Left renal cortex interstitium (tissue), 4 donors: ENCODE measurements at regions not wholly inside any gene's neighbourhood (a gene's known extent, or its start where the extent isn't known, plus 50 kb on each side); places are given as distances from the start of the nearest gene placed in this dataset.

Experiments
- DNase-seq, 4 donors: peaks; one replicate each; pipeline ENCODE4 v3.0.0-alpha.2; 2013; ENCODE audit warnings: low read depth in 4 of 4, low spot score in 2 of 4, missing footprints in 1 of 4

DNA sequence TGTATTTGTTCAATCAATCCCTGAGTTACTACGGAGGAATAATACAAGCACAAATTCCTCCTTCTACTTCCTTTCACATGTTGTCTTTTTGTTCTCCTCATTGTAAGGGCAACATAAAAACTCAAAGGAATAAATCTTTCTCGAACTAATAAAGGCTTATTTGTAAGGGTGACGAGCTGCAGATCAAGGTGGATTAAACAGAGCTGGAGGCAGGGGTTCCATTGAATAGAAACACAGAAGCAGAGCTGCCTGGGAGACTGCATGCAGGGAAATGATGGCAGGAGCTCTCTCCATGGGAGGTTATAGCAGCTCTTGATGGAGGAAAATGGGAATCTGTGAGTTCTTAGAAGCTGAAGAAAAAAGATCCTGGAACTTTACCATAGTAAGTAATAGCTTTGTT, 160.2 kb downstream of the CYYR1 start:
- no peak for DNase-seq

DNA sequence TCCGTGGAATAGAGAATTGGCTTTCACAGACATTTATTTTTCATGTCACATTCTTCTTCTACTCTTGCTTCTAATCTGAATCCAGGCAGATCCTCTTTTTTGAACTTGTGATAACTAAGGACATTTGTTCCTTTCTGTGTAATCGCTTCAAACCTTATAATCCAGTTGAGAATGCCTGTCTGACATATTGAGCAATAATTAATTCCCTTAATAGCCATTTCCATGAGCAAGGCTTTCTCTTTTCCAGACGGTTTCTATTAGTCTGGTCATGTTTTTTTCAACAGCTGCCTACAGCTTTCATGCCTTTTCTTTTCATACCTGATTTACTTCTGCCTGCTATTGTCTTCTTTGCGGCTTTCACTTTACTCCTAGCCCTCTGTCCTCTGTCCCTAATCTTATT, 163.4 kb downstream of the CYYR1 start:
- DNase-seq = no peak

DNA sequence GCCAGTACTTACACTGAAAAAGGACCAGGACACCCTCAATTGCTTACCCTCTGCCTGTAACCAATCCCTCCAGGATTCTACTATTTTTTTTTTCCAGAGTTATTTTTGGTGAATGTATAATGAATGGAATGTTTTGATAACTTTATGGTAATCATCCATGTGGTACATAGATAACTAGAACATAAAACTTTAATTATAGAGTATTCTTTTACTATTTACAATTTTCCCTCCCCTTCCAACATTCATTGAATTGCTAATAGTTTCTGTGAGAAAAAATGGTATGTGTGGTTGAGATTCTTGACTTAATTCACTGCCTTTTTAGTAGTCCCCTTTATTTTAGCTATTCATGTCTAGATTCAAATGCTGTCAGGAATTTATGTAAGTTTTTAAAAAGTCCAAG, 164.6 kb downstream of the CYYR1 start:
- DNase-seq = no peak

DNA sequence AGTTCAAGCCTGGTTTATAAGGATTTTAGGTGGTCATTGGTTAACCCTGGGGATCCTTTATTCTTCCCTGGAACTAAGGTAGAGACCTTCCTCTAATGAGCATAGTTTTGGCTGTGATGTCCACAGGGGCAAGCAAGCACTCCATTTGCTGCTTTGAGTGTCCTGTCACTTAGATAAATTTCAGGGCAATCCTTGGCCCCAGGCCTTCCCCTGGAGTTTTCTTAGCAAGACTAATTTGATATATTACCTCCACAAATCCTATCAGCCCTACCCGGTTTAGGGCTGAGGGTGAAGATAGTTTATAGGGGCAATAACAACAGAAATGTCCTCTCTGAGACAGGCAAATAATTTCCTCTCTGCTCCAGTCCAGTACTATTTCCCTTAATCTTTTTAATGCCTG, 166.6 kb downstream of the CYYR1 start:
- DNase-seq = no peak

DNA sequence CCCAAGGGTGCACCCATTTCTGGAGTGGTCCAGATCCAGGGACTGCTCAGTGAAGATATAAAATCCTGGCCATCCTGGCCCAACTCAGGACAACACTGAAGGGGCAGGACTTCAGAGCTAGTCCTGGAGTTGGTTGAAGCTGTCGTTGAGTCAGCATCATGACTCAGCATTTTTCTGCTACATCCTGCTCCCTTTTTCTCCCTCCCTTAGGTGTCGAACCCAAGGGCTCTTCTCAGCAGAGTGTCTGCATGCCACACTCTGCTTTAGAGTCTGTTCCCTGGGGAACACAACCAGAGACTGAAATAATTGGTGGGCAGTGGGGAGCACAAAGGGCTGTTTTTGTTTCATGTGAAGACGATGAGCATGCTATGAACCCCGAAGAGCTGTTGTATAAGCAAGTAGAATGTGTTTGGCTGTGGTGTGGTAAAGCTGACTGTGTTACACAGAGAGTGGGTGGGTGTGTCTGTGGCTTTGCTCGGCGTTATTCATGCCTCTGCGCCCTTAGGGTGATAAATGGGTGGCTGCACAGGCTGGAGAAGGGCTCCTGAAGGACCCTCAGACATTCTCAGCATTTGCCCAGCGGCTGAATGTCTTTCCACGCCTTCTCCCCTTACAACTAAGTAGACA, 167.2 kb downstream of the CYYR1 start:
- no peak for DNase-seq

DNA sequence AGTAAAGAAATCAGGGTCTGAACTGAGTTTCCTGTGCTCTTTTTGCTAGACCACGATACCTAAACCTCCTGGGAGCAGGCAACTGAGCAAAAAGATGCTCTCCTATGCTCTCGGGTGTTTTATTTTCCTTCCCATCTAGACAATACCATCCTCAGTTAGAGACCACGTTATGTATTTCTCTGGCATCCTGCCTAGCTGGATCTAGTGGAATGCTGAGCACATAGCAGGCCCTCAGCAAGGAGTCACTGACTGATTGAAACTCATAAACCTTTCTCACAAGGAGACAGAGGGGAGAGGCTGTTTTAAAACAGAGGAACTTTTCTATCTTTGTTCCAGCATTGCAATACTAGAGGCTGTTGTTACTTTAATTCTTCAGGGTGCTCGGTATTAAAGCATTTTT, 168.0 kb downstream of the CYYR1 start:
- DNase-seq = no peak

DNA sequence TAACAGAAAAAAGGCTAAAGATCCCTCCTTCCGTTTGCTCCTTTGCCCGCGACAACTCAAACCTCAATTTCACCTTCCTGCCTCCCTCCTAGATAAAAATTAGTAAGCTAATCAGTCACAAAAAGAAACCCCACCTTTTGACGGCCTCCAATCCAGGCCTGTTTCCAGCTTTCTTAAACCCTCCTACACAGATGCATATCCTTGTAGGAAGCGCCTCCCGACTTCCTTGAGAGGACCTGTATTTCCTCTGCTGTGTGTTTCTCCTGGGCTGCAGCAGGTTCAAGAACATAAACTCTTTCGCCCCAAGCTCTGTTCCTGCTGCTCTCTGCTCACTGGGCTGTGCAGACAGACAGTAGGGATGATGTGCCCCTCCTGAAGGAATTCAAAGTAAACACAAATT, 168.8 kb downstream of the CYYR1 start:
- no peak for DNase-seq

DNA sequence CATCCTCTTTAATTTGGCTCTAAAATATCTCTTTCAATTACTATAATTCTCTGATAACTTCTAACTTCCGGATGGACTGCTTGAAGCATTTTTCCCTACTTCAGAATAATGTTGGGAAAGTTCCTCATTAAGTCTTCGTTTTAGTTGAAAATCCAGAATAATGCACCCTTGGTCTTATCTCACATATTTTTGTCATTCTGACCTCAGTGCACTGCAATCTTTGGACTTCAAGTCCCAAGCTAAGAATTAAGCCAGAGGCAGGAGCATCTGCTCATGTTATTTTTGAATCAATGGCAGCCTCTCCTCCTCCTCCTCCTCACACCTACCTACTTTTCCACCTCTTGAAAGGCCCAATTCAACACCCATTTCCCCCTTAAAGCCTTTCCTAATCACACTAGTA, 169.8 kb downstream of the CYYR1 start:
- no peak for DNase-seq

DNA sequence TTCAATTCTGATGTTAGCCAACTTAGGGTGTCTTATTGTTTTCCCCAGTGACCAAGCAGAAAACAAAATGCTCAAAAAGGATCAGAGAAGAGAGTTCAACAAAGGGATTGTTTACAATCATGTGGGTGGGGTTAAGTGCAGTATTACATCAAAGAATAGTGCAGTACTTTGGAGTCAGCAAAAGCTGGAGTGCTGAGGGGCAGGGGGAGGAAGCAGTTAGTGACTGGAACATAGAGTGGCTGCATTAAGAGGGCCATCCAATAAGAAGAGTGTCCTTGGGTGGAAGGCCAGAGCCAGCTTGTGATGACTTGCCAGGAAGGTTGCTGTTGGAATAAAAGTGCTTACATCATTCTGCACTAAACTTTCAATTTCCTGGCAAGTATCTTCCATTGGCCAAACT, 175.5 kb downstream of the CYYR1 start:
- no peak for DNase-seq

DNA sequence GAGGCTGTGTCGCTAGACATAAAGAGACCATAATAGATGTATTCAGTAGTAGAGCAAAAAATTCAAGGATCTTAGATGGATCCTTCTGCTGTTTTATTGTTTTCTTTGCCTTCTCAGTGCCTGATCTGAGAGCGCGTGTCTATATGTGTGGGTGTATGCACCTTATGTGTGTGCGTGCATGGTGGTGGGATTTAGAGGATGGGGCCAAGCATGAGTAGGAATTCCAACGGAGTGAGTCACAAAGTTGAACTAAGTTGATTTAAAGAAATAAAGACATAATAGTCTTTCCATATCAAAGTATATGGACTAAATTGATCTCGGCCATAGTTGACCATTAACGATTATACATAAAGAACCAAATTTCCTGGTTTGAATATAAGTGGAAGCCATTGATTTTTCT, 178.7 kb downstream of the CYYR1 start:
- no peak for DNase-seq

DNA sequence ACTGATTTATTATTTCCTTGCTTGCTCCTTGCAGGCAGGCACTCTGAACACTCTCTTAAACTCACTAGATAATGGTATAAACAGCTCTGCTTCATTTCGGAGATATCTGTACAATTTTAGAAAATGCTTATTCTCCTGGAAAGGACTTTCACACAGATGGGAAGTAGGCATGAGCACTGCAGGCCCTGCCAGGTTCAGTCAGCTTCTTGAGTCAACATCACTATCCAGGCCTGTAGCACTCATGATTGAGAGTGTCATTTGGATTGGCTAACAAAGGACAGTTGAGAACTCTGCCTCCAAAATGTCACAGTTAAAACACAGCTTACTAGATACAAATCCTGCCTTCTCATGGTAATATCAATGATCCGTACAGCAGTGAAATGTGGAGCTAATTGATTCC, 181.9 kb downstream of the CYYR1 start:
- no peak for DNase-seq

DNA sequence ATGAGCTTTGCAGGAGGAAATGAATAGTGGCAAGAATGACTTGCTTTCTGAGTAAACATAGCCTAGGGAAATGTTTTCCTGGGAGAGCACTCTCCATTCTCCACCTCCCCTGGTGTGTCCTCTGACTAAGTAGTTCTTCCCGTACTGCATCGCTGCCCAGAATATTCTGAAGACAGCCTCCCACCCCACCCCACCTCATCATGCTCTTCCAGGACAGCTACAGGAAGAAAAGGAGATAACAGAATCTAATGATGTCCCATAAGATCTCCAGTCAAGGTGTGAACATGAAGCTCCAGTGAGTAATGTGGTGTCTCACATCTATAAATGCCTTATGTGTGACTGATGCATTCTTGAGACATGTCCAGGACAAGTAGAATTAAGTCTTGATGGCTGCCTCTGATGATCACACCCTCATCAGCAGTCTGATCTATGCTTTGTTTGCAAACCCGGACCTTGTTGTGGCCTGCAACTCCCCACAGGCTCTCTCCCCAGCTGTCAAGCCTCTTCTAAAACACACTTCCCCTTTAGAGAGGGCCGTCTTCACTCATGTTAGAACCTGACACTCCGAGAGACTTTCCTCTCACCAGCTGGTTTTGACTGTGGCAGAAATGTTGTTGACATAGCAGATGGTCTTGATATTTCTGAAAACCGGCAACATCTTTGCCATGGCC, 183.0 kb downstream of the CYYR1 start:
- DNase-seq = no peak

DNA sequence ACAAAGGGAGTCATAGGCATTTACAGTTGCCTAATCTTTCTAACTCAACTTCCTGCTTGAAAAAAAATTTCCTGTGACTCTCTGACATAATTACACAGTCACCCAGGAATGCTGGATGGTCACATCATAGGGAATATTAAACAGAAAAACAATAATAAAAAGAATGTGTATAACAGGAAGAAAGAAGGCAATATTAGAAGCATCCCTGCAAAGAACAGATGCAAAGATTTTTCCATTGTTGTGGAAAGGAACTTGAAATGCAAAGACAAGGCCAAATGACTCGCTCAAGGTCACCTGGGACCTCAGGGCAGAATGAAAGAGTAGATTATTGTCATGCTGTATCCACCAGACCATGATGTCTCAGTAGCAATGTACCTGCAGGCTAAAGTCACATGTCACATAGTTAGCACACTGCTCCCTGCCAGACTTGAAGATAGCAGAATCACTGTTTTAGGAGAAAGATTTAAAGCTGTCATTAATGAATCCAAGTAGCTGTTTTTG, 184.3 kb downstream of the CYYR1 start:
- no peak for DNase-seq

DNA sequence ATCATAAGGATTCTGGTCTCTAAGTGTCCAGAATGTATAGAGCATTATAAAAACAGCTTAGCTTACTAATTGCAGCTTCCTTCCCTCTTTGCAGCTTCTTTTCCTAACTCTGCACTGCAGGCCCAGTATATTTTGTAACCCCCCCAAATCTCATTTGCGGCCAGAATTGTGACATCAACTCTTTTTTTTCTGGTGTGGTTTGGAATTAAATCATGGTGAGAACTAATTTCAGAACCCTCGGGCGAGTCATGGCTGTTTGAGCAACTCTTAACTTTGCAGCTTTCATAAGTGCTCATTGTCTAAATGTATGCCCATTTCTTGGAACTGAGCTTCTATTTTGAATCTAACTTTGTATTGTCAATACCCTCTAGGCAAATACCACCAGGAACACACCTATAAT, 187.4 kb downstream of the CYYR1 start:
- DNase-seq = no peak

DNA sequence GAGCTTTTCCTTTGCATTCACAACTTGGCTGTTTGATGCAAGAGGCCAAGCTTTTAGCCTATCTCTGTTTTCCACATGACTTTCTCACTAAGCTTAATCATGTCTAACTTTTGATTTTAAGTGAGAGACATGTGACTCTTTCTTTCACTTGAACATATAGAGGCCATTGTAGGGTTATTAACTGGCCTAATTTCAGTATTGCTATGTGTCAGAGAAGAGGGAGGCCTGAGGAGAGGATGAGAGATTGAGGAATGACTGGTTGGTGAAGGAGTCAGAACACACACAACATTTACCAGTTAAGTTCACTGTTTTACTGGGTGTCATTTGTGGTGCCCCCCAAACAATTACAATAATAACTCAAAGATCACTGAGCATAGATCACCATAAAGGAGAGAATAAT, 193.5 kb downstream of the CYYR1 start:
- no peak for DNase-seq

DNA sequence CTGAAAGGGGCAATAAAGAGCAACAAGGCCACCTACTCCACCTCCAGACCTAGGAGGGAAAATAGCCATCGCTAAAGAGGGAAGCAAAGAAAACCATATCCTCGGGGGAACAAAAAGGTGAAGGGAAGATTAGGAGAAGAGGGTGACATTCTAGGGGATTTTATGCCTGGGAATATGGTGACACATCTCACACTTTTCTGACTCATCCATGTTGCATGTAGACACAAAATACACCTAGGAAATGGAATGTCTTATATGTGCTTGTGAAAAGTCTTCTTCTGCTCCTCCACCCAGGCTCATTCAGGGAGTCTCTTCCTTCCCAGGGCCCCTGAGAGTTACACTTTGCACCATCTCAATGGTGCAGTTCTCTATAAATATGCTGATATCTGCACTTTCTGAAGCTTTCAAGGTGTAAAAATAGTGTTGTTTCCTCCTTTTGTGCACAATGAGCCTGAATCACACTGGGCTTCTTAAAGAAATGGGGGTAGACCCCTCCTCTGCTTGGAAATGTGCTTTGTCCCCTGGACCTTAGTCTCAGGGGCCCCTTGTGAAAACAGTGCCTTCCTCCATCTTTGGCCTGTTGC, 195.9 kb downstream of the CYYR1 start:
- DNase-seq = no peak

DNA sequence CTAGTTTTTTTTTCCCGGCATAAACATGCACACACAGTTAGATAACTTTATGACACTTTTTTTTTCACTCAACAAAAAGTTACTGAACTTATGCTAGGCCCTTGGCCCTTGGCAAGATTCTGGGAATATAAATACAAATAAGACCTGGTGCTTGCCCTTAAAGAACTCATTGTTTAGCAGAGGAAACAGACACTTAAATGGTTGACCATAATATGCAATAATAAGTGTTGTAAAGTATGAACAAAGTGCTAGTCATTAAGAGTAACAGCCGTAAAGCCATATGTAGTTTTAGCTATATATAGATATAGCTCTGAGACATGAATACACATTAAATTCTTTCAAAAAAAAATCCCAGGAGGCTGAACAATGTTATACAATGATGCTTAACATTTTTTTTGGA, 198.3 kb downstream of the CYYR1 start:
- DNase-seq = no peak

DNA sequence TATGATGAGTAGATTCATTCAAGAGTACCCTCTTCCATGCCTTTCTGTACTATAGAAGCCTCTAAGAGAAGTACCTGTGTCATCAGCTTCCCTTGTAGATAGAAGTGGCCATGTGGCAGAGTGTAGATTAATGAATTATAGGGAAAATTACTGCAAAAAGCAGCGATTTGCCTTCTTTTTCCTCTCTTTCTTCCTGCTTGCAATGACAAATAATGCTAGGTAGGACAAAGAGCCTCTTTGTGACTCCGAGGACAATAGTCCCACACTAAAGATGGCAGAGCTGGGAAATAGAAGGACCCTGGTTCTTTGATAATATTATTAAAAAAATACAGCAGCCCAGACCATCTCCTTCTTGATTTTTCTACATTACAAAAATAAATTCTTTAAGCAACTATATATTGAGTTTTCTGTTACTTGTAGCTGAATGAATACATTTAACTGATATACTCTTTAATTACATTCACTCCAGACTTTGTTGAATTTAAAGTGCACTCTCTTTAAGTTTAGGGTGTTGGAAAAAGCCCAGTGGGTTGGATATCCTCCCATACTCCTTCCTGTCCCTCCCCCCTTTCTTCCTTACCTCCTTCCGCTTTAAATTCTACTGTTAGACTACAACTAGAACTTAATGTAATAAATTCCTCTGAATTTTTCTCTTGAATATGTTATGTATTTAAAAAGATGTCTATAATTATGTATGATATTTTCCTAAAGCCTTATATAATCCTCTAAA, 198.2 kb upstream of the APP start:
- no peak for DNase-seq

DNA sequence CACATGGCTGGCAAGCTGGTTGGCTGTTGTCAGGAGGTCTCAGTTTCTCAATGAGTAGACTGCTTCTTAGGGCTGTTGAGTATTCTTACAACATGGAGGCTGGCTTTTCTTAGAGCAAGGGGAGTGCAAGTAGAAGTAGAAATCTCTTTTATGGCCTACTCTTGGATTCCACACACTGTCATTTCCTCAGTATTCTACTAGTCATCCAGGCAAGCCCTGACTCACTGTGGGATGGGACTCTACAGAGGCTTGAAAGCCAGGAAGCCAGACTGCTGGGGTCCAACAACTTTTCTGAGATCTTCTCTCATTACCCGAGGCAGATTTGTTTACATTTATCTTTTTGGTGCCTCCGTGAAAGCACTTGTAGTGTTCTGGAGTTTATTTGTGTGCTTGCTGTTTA, 196.2 kb upstream of the APP start:
- DNase-seq = no peak

DNA sequence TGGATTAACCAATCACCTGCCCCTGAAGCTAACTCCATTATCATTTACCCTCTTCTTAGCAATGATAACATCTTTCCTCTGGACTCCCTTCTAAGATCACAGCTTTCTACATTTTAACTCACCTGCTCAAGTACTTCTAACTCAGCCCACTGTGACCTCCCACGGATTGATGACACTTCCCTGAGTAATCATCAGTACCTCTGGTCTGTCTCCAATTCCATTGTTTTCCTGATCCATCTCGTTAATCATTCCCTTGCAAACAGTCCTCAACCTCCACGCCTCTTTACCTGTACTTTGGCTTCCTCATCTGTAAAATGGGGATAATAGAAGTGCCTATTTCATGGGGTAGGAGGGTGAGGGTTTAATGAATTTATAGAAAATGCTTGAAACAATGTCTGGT, 195.3 kb upstream of the APP start:
- no peak for DNase-seq

DNA sequence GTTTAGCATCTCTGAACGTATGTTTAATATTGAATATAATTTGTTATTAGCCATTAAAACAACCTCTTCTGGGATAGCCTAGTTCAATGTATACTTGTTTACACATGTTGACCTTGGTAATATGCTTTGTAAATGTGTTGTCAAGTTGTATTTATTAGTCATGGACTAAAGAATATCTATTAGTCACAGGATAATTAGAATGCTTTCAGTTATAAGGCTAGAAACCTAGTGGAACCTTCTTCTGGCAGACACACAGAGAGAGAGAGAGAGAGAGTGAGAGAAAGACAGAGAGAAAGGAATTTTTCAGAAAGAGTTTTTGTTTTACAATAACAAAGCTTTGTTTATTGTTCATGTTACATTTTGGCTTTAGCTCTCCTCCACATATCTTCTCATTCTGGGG, 181.1 kb upstream of the APP start:
- DNase-seq = no peak

DNA sequence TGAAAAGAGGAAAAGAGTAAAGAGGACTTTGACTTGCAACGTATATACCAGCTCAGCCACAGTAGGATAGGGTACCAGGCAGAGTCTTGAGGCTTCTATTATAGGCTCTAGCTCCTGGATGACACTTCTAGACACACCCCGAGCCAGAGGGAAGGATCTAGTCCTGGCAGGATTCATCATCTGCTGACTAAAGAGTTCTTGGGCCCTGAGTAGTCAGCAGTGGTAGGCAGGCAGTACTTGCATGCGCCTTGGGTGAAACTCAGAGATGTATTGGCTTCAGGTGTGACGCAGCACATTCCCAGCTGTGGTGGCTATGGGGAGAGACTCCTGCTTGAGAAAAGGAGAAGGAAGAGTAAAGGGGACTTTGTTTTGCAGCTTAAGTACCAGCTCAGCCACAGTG, 162.3 kb upstream of the APP start:
- DNase-seq = no peak
